GM23248 (cell line): ENCODE measurements at regions not wholly inside any gene's neighbourhood (a gene's known extent, or its start where the extent isn't known, plus 50 kb on each side); places are given as distances from the start of the nearest gene placed in this dataset.

Experiments used
- DNase-seq: peaks from one replicate; pipeline ENCODE4 v3.0.0-alpha.2; 2015
- H2AFZ ChIP-seq: fragments of 200-600 bp; sonication (generic); 2 replicates; pipeline ENCODE4 v1.6.1; 2016; ENCODE audit warnings: antibody characterized with exemption
- H3F3A ChIP-seq: fragments of 200-600 bp; sonication (generic); 2 replicates; pipeline ENCODE4 v1.6.1; 2016; ENCODE audit warnings: mild to moderate bottlenecking, antibody characterized with exemption, mixed run types; ENCODE audit not compliant: insufficient read depth
- H3K27ac ChIP-seq: fragments of 200-600 bp; sonication (generic); 2 replicates; pipeline ENCODE4 v1.5.1; 2016; ENCODE audit warnings: mild to moderate bottlenecking
- H3K27me3 ChIP-seq: fragments of 200-600 bp; sonication (generic); replicated peaks from 2 replicates; pipeline ENCODE4 v1.6.1; 2016; ENCODE audit warnings: mild to moderate bottlenecking; ENCODE audit not compliant: insufficient read depth
- H3K36me3 ChIP-seq: fragments of 200-600 bp; sonication (generic); 2 replicates; pipeline ENCODE4 v1.6.1; 2016; ENCODE audit warnings: low read depth, mild to moderate bottlenecking
- H3K4me1 ChIP-seq: fragments of 200-600 bp; sonication (generic); 2 replicates; pipeline ENCODE4 v1.6.1; 2016; ENCODE audit warnings: mild to moderate bottlenecking; ENCODE audit not compliant: insufficient read depth
- H3K4me2 ChIP-seq: fragments of 200-600 bp; sonication (generic); one replicate; pipeline ENCODE4 v1.6.1; 2016; ENCODE audit warnings: mild to moderate bottlenecking; ENCODE audit not compliant: unreplicated experiment
- H3K4me3 ChIP-seq: fragments of 200-600 bp; sonication (generic); 2 replicates; pipeline ENCODE4 v1.5.1; 2016; ENCODE audit warnings: mild to moderate bottlenecking
- H3K79me2 ChIP-seq: fragments of 200-600 bp; sonication (generic); 2 replicates; pipeline ENCODE4 v1.6.1; 2016; ENCODE audit warnings: mild to moderate bottlenecking; ENCODE audit not compliant: insufficient read depth
- H3K9ac ChIP-seq: fragments of 200-600 bp; sonication (generic); 2 replicates; pipeline ENCODE4 v1.6.1; 2016; ENCODE audit warnings: mild to moderate bottlenecking
- H3K9me2 ChIP-seq: fragments of 200-600 bp; sonication (generic); 2 replicates; pipeline ENCODE4 v1.6.1; 2016; ENCODE audit warnings: mixed run types, mild to moderate bottlenecking, moderate library complexity; ENCODE audit not compliant: insufficient read depth
- H3K9me3 ChIP-seq: fragments of 200-600 bp; sonication (generic); one replicate; pipeline ENCODE4 v1.6.1; 2017; ENCODE audit warnings: low read depth
- H4K20me1 ChIP-seq: fragments of 200-600 bp; sonication (generic); 2 replicates; pipeline ENCODE4 v1.6.0; 2016; ENCODE audit not compliant: insufficient read depth
- EZH2 ChIP-seq: fragments of 200-600 bp; sonication (generic); IDR thresholded peaks from 2 replicates; pipeline ENCODE4 v1.6.1; 2018; ENCODE audit warnings: antibody characterized with exemption, mild to moderate bottlenecking; ENCODE audit not compliant: insufficient read depth, poor library complexity, severe bottlenecking
- EZH2phosphoT487 ChIP-seq: fragments of 200-600 bp; sonication (generic); IDR thresholded peaks from 2 replicates; pipeline ENCODE4 v1.6.1; 2018; ENCODE audit warnings: antibody characterized with exemption, moderate library complexity, mild to moderate bottlenecking, low read depth; ENCODE audit not compliant: insufficient read depth
- WGBS, 2 experiments: methylation state at CpG; one replicate each; pipeline ENCODE4 v1.1.6; 2015 to 2017; ENCODE audit warnings: low lambda C conversion rate in 2 of 2, low coverage in 1 of 2; ENCODE audit errors: missing lambda C conversion rate in 2 of 2; 5-methylcytosine and 5-hydroxymethylcytosine counted together
- in situ Hi-C: fragments of 300-500 bp; cut with MboI; formaldehyde crosslinking; loops from 2 replicates; pipeline ENCODE4 v1.15.0; 2020

DNA sequence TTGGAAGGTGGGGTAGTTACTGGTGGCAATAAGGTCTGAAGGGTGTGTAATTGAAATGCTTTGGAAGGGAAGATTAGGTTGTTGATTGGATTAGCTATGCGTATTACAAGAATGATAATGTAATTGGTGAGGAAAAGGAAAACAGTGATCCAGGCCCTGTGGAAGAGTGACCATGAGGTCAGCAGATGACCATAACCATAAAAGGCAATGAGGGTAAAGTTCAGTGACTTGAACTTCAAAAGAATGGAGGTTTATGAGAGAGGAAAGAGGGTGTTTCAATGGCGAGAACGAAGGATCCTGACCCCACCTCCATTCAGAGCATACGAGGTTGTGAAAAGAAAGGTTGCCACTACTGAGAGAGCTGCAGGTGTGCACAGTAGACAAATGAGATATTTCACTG lies 439.7 kb downstream of the CCSER2 start:
- H3K36me3 ChIP-seq = no peaks in the 10 kb centered on the region
- no peak overlapping the region for H3K4me2 ChIP-seq
- no peak for TF ChIP-seq EZH2
- no peak for TF ChIP-seq EZH2phosphoT487
- H3K9me2 ChIP-seq = no peaks in the 10 kb centered on the region
- no peak for DNase-seq
- H3K27ac ChIP-seq = no peak overlapping the region
- H3K27me3 ChIP-seq = no peaks in the 10 kb centered on the region
- no peaks in the 10 kb centered on the region for H3K4me1 ChIP-seq
- no peaks in the 10 kb centered on the region for H3K9me3 ChIP-seq
- H3K4me3 ChIP-seq = no peak overlapping the region
- no peaks in the 10 kb centered on the region for H3F3A ChIP-seq
- in situ Hi-C loops = no loop called here
- no peaks in the 10 kb centered on the region for H4K20me1 ChIP-seq
- WGBS, 2 experiments = 26 to 34% methylated on average over 4 of the region's 4 CpGs
- H3K79me2 ChIP-seq = no peaks in the 10 kb centered on the region
- no peak overlapping the region for H2AFZ ChIP-seq
- no peak overlapping the region for H3K9ac ChIP-seq

DNA sequence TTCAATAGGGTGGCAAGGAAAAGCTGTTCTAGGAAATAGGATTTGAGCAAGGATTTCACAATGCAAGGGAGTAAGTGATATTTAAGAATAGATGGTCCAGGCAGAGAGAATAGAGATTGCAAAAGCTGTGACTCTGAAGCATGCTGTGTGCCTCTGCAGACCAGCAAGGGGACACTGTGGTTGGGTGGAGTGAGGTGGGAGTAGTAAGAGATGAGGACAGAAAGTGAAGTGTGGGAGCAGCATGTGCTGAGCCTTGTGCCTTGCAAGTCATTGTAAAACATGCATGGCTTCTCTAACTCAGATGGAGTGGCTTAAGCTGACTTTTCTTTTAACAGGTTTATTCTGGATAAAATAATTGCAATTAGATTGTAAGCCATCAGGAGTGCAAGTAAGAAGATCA lies 442.4 kb downstream of the CCSER2 start:
- H3F3A ChIP-seq = no peaks in the 10 kb centered on the region
- no peaks in the 10 kb centered on the region for H3K4me1 ChIP-seq
- H3K9me3 ChIP-seq = no peaks in the 10 kb centered on the region
- H3K27me3 ChIP-seq = no peaks in the 10 kb centered on the region
- TF ChIP-seq EZH2phosphoT487 (no peak), EZH2 (no peak)
- no peak overlapping the region for H3K9ac ChIP-seq
- in situ Hi-C loops = no loop called here
- H3K36me3 ChIP-seq = no peaks in the 10 kb centered on the region
- H3K9me2 ChIP-seq = no peaks in the 10 kb centered on the region
- H3K4me3 ChIP-seq = no peak overlapping the region
- H3K27ac ChIP-seq = no peak overlapping the region
- no peaks in the 10 kb centered on the region for H3K79me2 ChIP-seq
- no peak for DNase-seq
- H3K4me2 ChIP-seq = no peak overlapping the region
- H2AFZ ChIP-seq = no peak overlapping the region
- no peaks in the 10 kb centered on the region for H4K20me1 ChIP-seq

GRCh38 chr10:84783386-84783785 lies 455.0 kb downstream of the CCSER2 start:
- H3K9me2 ChIP-seq = no peaks in the 10 kb centered on the region
- DNase-seq = peak; percentile 39
- in situ Hi-C loops = no loop called here
- H3K79me2 ChIP-seq = no peaks in the 10 kb centered on the region
- H3K27me3 ChIP-seq = no peaks in the 10 kb centered on the region
- no peaks in the 10 kb centered on the region for H3K36me3 ChIP-seq
- H4K20me1 ChIP-seq = no peaks in the 10 kb centered on the region
- H3K4me3 ChIP-seq = no peak overlapping the region
- no peak overlapping the region for H3K9ac ChIP-seq
- 0 to 4% methylated on average over 1 of the region's 1 CpG for WGBS, 2 experiments
- H3K27ac ChIP-seq = no peak overlapping the region
- no peak overlapping the region for H2AFZ ChIP-seq
- H3K9me3 ChIP-seq = no peaks in the 10 kb centered on the region
- no peak overlapping the region for H3K4me2 ChIP-seq
- TF ChIP-seq EZH2 = no peak
- no peak for TF ChIP-seq EZH2phosphoT487
- no peaks in the 10 kb centered on the region for H3K4me1 ChIP-seq
- H3F3A ChIP-seq = no peaks in the 10 kb centered on the region

GRCh38 chr10:84783909-84784308 lies 455.5 kb downstream of the CCSER2 start:
- in situ Hi-C loops = no loop called here
- TF ChIP-seq EZH2phosphoT487 (no peak), EZH2 (no peak)
- no peaks in the 10 kb centered on the region for H3K36me3 ChIP-seq

DNA sequence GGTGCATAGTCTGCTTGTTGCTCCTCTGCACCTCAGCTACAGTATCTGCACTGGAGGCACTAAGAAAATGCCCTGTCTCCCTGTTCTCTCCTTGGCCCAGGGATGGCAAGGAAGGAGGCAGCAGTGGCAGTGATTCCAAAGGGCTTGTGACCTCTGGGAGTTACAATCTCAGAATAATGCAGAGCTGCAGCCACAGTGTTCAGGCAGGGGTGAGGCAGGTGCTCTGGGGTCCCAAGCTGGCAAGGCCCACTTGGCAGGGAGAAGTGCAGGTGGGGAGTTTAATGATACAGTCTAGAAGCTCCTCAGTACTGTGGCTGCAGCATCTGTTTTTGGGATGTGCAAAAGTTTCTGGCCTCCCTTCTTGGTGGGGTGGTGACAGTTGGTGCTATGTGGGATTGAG lies 456.4 kb downstream of the CCSER2 start:
- no peaks in the 10 kb centered on the region for H3K27me3 ChIP-seq
- DNase-seq = no peak
- H3K79me2 ChIP-seq = no peaks in the 10 kb centered on the region
- no peaks in the 10 kb centered on the region for H3K9me2 ChIP-seq
- H3K9me3 ChIP-seq = no peaks in the 10 kb centered on the region
- TF ChIP-seq EZH2 (no peak), EZH2phosphoT487 (no peak)
- no peak overlapping the region for H3K4me3 ChIP-seq
- H3K4me1 ChIP-seq = no peaks in the 10 kb centered on the region
- H3K9ac ChIP-seq = no peak overlapping the region
- in situ Hi-C loops = no loop called here
- no peaks in the 10 kb centered on the region for H3K36me3 ChIP-seq
- H4K20me1 ChIP-seq = no peaks in the 10 kb centered on the region
- no peak overlapping the region for H3K4me2 ChIP-seq
- H3K27ac ChIP-seq = no peak overlapping the region
- H2AFZ ChIP-seq = no peak overlapping the region
- no peaks in the 10 kb centered on the region for H3F3A ChIP-seq

More at GRCh38 chr10:84783909-84784308, 455.5 kb downstream of the CCSER2 start:
- Histone ChIP-seq H3K27ac (no peak overlapping the region), H3K9me3 (no peaks in the 10 kb centered on the region), H3K9ac (no peak overlapping the region), H3K4me2 (no peak overlapping the region), H3F3A (no peaks in the 10 kb centered on the region), H3K9me2 (no peaks in the 10 kb centered on the region), H2AFZ (no peak overlapping the region), H3K4me1 (no peaks in the 10 kb centered on the region), H4K20me1 (no peaks in the 10 kb centered on the region), H3K79me2 (no peaks in the 10 kb centered on the region), H3K27me3 (no peaks in the 10 kb centered on the region), H3K4me3 (no peak overlapping the region)
- DNase-seq = no peak
